IMR-90 (cell line): ENCODE measurements at regions not wholly inside any gene's neighbourhood (a gene's known extent, or its start where the extent isn't known, plus 50 kb on each side); places are given as distances from the start of the nearest gene placed in this dataset.

Experiments used
- NFE2L2 ChIP-seq: fragments of 150-350 bp; IDR thresholded peaks from 2 replicates; pipeline ENCODE4 v1.6.1; 2016; ENCODE audit warnings: low read depth, mild to moderate bottlenecking, low read length
- RAD21 ChIP-seq: IDR thresholded peaks from 2 replicates; pipeline ENCODE4 v1.6.1; 2012; ENCODE audit warnings: low read length, improper control_type of control experiment
- RFX5 ChIP-seq: IDR thresholded peaks from 2 replicates; pipeline ENCODE4 v1.8.0; 2012; ENCODE audit warnings: low read depth, mild to moderate bottlenecking, low read length, moderate library complexity
- TF ChIP-seq, protein P1 (sequence below): conservative IDR thresholded peaks from 2 replicates; pipeline ENCODE4 v1.5.1; 2012; ENCODE audit warnings: mild to moderate bottlenecking, low read depth, low read length, improper control_type of control experiment

DNA sequence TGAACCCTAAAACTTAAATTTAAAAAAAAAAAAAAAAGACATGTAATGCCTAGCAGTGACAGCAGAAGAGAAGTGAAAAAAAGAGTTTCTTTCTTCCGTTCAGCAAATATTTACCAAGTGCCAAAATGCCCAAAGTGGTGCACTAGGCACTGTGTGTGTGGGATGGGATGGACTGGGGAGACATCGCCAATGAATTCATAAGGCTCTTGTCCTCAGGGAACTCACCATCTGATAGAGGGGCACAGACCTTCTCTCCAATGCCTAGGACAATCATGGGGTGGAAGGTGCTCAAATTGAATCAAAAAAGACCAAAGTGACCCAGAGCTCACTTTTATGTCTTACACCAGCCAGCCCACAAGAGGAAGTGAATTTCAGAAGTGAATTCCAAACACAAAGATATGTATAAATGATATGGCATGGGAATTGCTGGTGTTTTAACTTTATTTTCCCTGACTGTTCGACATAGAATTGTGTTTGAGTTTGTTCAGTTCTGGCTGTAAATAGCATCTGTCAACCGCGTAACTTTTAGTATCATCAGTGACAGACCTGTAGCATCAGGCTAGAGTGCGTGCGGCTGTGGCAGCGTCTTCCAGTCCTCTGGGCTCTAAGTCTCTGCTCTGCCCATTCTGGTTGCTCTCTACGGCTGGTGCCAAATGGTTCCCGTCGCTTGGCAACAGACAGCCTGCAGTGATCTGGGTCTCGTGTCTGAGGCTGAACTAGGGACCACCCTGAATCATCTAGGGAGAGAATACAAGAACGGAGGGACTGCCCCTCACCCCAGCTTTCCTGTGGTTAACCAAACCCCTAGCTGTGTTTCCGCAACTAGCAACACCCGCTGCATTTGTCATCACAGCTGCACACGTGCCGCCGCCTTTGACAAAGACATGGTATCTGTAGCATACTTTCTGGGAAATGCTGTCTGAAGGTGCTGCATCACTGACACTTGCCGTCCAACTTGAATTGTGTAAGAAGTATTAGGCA, 154.0 kb upstream of the THBS1 start (continued):
- TF ChIP-seq, protein P1, sequence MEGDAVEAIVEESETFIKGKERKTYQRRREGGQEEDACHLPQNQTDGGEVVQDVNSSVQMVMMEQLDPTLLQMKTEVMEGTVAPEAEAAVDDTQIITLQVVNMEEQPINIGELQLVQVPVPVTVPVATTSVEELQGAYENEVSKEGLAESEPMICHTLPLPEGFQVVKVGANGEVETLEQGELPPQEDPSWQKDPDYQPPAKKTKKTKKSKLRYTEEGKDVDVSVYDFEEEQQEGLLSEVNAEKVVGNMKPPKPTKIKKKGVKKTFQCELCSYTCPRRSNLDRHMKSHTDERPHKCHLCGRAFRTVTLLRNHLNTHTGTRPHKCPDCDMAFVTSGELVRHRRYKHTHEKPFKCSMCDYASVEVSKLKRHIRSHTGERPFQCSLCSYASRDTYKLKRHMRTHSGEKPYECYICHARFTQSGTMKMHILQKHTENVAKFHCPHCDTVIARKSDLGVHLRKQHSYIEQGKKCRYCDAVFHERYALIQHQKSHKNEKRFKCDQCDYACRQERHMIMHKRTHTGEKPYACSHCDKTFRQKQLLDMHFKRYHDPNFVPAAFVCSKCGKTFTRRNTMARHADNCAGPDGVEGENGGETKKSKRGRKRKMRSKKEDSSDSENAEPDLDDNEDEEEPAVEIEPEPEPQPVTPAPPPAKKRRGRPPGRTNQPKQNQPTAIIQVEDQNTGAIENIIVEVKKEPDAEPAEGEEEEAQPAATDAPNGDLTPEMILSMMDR, result no peak
- TF ChIP-seq NFE2L2 (no peak), RFX5 (no peak), RAD21 (no peak; the same call in 1 of the 2 replicates)
